Activated CD4-positive, alpha-beta T cell treated with anti-CD3 and anti-CD28 coated beads, Interleukin-2, amount 10 ng/mL, durations not matched to agents 24 days and 14 days (primary cell): ENCODE measurements at regions not wholly inside any gene's neighbourhood (a gene's known extent, or its start where the extent isn't known, plus 50 kb on each side); places are given as distances from the start of the nearest gene placed in this dataset.
"Not testable (repeated sequence)": the region's sequence is repeated elsewhere in the genome, so short reads cannot be mapped to it uniquely, and the experiment has no call there.

Source experiments
- DNase-seq: peaks from one replicate; pipeline ENCODE4 v3.0.0; 2022
- H3K27ac Mint-ChIP-seq: one replicate; pipeline ENCODE4 v1.8.0; 2022; ENCODE audit warnings: mild to moderate bottlenecking, mixed read lengths
- H3K27me3 Mint-ChIP-seq: one replicate; pipeline ENCODE4 v1.8.0; 2022; ENCODE audit warnings: mixed read lengths
- H3K36me3 Mint-ChIP-seq: one replicate; pipeline ENCODE4 v1.8.0; 2022; ENCODE audit warnings: low read depth, mild to moderate bottlenecking, mixed read lengths
- H3K4me1 Mint-ChIP-seq: one replicate; pipeline ENCODE4 v1.8.0; 2021; ENCODE audit warnings: mixed read lengths
- H3K4me3 Mint-ChIP-seq: one replicate; pipeline ENCODE4 v1.8.0; 2022; ENCODE audit warnings: mild to moderate bottlenecking, moderate library complexity, mixed read lengths
- H3K9me3 Mint-ChIP-seq: one replicate; pipeline ENCODE4 v1.8.0; 2021; ENCODE audit warnings: mixed read lengths
- intact Hi-C: fragments of 100-400 bp; cut with micrococcal nuclease; formaldehyde crosslinking; loops from one replicate; pipeline ENCODE4 v1.15.1; 2023

- DNase-seq: no peak
- no peak overlapping the region for H3K27ac Mint-ChIP-seq
- no peaks in the 10 kb centered on the region for H3K27me3 Mint-ChIP-seq
- H3K4me3 Mint-ChIP-seq: no peak overlapping the region
- H3K9me3 Mint-ChIP-seq: no peaks in the 10 kb centered on the region
- no peaks in the 10 kb centered on the region for H3K4me1 Mint-ChIP-seq
- intact Hi-C loops: no loop called here
- no peaks in the 10 kb centered on the region for H3K36me3 Mint-ChIP-seq
Observed at GRCh38 chr22:23511627-23512347, 68.3 kb downstream of the IGLL1 start.

- no peak overlapping the region for H3K27ac Mint-ChIP-seq
- H3K4me1 Mint-ChIP-seq: no peaks in the 10 kb centered on the region
- no peak for DNase-seq
Observed at GRCh38 chr22:23509571-23510302, 70.4 kb downstream of the IGLL1 start.

GRCh38 chr22:23504516-23504915 is 75.6 kb downstream of the IGLL1 start:
- no peaks in the 10 kb centered on the region for H3K9me3 Mint-ChIP-seq
- no peaks in the 10 kb centered on the region for H3K27me3 Mint-ChIP-seq
- intact Hi-C loops: no loop called here
- no peak overlapping the region for H3K27ac Mint-ChIP-seq
- H3K36me3 Mint-ChIP-seq: no peaks in the 10 kb centered on the region
- no peak overlapping the region for H3K4me3 Mint-ChIP-seq
- no peak for DNase-seq
- H3K4me1 Mint-ChIP-seq: no peaks in the 10 kb centered on the region

More at GRCh38 chr22:23509571-23510302, 70.4 kb downstream of the IGLL1 start:
- intact Hi-C loops: no loop called here
- Mint-ChIP-seq H3K27me3 (no peaks in the 10 kb centered on the region), H3K9me3 (no peaks in the 10 kb centered on the region), H3K4me3 (no peak overlapping the region), H3K36me3 (no peaks in the 10 kb centered on the region)

GRCh38 chr22:23503736-23504440 is 76.2 kb downstream of the IGLL1 start:
- DNase-seq: no peak
- Mint-ChIP-seq H3K4me3 (no peak overlapping the region), H3K9me3 (no peaks in the 10 kb centered on the region), H3K36me3 (no peaks in the 10 kb centered on the region), H3K4me1 (no peaks in the 10 kb centered on the region), H3K27me3 (no peaks in the 10 kb centered on the region), H3K27ac (no peak overlapping the region)
- intact Hi-C loops: no loop called here

GRCh38 chr22:23503142-23503541 is 76.9 kb downstream of the IGLL1 start:
- intact Hi-C loops: no loop called here
- H3K9me3 Mint-ChIP-seq: no peaks in the 10 kb centered on the region
- no peaks in the 10 kb centered on the region for H3K36me3 Mint-ChIP-seq
- no peak for DNase-seq
- H3K27ac Mint-ChIP-seq: no peak overlapping the region
- H3K4me3 Mint-ChIP-seq: no peak overlapping the region
- H3K4me1 Mint-ChIP-seq: no peaks in the 10 kb centered on the region
- H3K27me3 Mint-ChIP-seq: no peaks in the 10 kb centered on the region

- Mint-ChIP-seq H3K9me3 (no peaks in the 10 kb centered on the region), H3K4me1 (no peaks in the 10 kb centered on the region), H3K4me3 (no peak overlapping the region)
Observed at GRCh38 chr22:23501708-23502107, 78.4 kb downstream of the IGLL1 start.

GRCh38 chr22:23501261-23501619 is 78.8 kb downstream of the IGLL1 start:
- H3K36me3 Mint-ChIP-seq: no peaks in the 10 kb centered on the region
- H3K4me3 Mint-ChIP-seq: no peak overlapping the region
- peaks cover under 1% of the 10 kb centered on the region for H3K4me1 Mint-ChIP-seq

More at GRCh38 chr22:23501708-23502107, 78.4 kb downstream of the IGLL1 start:
- H3K36me3 Mint-ChIP-seq: no peaks in the 10 kb centered on the region
- no peaks in the 10 kb centered on the region for H3K27me3 Mint-ChIP-seq
- H3K27ac Mint-ChIP-seq: no peak overlapping the region
- no peak for DNase-seq
- intact Hi-C loops: no loop called here

GRCh38 chr22:23500508-23501260 is 79.4 kb downstream of the IGLL1 start:
- Mint-ChIP-seq H3K4me3 (no peak overlapping the region), H3K27ac (no peak overlapping the region), H3K4me1 (peaks cover 6% of the 10 kb centered on the region), H3K9me3 (no peaks in the 10 kb centered on the region), H3K27me3 (no peaks in the 10 kb centered on the region), H3K36me3 (no peaks in the 10 kb centered on the region)
- DNase-seq: no peak
- intact Hi-C loops: no loop called here

More at GRCh38 chr22:23501261-23501619, 78.8 kb downstream of the IGLL1 start:
- Mint-ChIP-seq H3K27ac (no peak overlapping the region), H3K27me3 (no peaks in the 10 kb centered on the region), H3K9me3 (no peaks in the 10 kb centered on the region)
- intact Hi-C loops: no loop called here
- DNase-seq: no peak

- H3K36me3 Mint-ChIP-seq: no peaks in the 10 kb centered on the region
- no peak overlapping the region for H3K27ac Mint-ChIP-seq
- peaks cover 7% of the 10 kb centered on the region for H3K4me1 Mint-ChIP-seq
- intact Hi-C loops: no loop called here
- H3K27me3 Mint-ChIP-seq: no peaks in the 10 kb centered on the region
- no peak overlapping the region for H3K4me3 Mint-ChIP-seq
- no peak for DNase-seq
- H3K9me3 Mint-ChIP-seq: no peaks in the 10 kb centered on the region
Observed at GRCh38 chr22:23499845-23500500, 80.1 kb downstream of the IGLL1 start.

GRCh38 chr22:23498811-23499798 is 81.0 kb downstream of the IGLL1 start:
- Mint-ChIP-seq H3K27ac (no peak overlapping the region), H3K4me3 (no peak overlapping the region), H3K27me3 (no peaks in the 10 kb centered on the region), H3K36me3 (no peaks in the 10 kb centered on the region), H3K4me1 (peaks cover 7% of the 10 kb centered on the region), H3K9me3 (no peaks in the 10 kb centered on the region)
- intact Hi-C loops: no loop called here
- no peak for DNase-seq

GRCh38 chr22:23497889-23498288 is 82.2 kb downstream of the IGLL1 start:
- intact Hi-C loops, H3K36me3 Mint-ChIP-seq, H3K9me3 Mint-ChIP-seq, H3K27ac Mint-ChIP-seq, H3K4me3 Mint-ChIP-seq, DNase-seq, H3K4me1 Mint-ChIP-seq, H3K27me3 Mint-ChIP-seq: not testable (repeated sequence)

- Mint-ChIP-seq H3K9me3 (no peaks in the 10 kb centered on the region), H3K36me3 (no peaks in the 10 kb centered on the region), H3K27me3 (no peaks in the 10 kb centered on the region), H3K4me3 (no peak overlapping the region), H3K27ac (peak overlapping the region; percentile 6), H3K4me1 (peaks cover 7% of the 10 kb centered on the region)
- no peak for DNase-seq
- intact Hi-C loops: no loop called here
Observed at GRCh38 chr22:23497016-23497885, 82.8 kb downstream of the IGLL1 start.
